Ishikawa (cell line): ENCODE measurements at regions not wholly inside any gene's neighbourhood (a gene's known extent, or its start where the extent isn't known, plus 50 kb on each side); places are given as distances from the start of the nearest gene placed in this dataset.

Experiments
- CEBPB ChIP-seq: IDR thresholded peaks from 2 replicates; pipeline ENCODE4 v1.6.1; 2012
- CREB1 ChIP-seq: IDR thresholded peaks from 2 replicates; pipeline ENCODE4 v1.6.1; 2012; ENCODE audit warnings: low read depth
- EGR1 ChIP-seq: IDR thresholded peaks from 2 replicates; pipeline ENCODE4 v1.6.1; 2012
- EP300 ChIP-seq: IDR thresholded peaks from 2 replicates; pipeline ENCODE4 v1.6.1; 2012; ENCODE audit warnings: borderline replicate concordance
- FOXM1 ChIP-seq: IDR thresholded peaks from 2 replicates; pipeline ENCODE4 v1.6.1; 2012; ENCODE audit warnings: low read depth, borderline replicate concordance
- MAX ChIP-seq: IDR thresholded peaks from 2 replicates; pipeline ENCODE4 v1.6.1; 2012
- RAD21 ChIP-seq: IDR thresholded peaks from 2 replicates; pipeline ENCODE4 v1.6.1; 2012; ENCODE audit warnings: low read depth
- REST ChIP-seq: IDR thresholded peaks from 2 replicates; pipeline ENCODE4 v1.6.1; 2012; ENCODE audit warnings: low read depth, mild to moderate bottlenecking
- TAF1 ChIP-seq: IDR thresholded peaks from 2 replicates; pipeline ENCODE4 v1.6.1; 2012; ENCODE audit warnings: low read depth, mild to moderate bottlenecking
- TCF12 ChIP-seq: IDR thresholded peaks from 2 replicates; pipeline ENCODE4 v1.6.1; 2012; ENCODE audit warnings: low read depth
- TEAD4 ChIP-seq: IDR thresholded peaks from 2 replicates; pipeline ENCODE4 v1.6.1; 2012
- USF1 ChIP-seq: IDR thresholded peaks from 2 replicates; pipeline ENCODE4 v1.6.1; 2012
- YY1 ChIP-seq: IDR thresholded peaks from 2 replicates; pipeline ENCODE4 v1.6.1; 2012; ENCODE audit warnings: low read depth

GRCh38 chr11:69566001-69566400 is 75.0 kb upstream of the CCND1 start:
- no peak for TF ChIP-seq EGR1
- no peak for TF ChIP-seq MAX
- TF ChIP-seq RAD21 = no peak
- TF ChIP-seq USF1 = no peak
- TF ChIP-seq EP300 = no peak
- no peak for TF ChIP-seq TCF12
- TF ChIP-seq CREB1 = no peak
- TF ChIP-seq TAF1 = no peak
- no peak for TF ChIP-seq YY1
- TF ChIP-seq CEBPB = no peak
- TF ChIP-seq REST = no peak
- no peak for TF ChIP-seq FOXM1
- TF ChIP-seq TEAD4 = no peak
